NCI-H526 (cell line): ENCODE measurements at regions not wholly inside any gene's neighbourhood (a gene's known extent, or its start where the extent isn't known, plus 50 kb on each side); places are given as distances from the start of the nearest gene placed in this dataset.

Experiments
- DNase-seq, 2 experiments: peaks; one replicate each; lab custom pipeline; 2025; lab: John Stamatoyannopoulos, UW

DNA sequence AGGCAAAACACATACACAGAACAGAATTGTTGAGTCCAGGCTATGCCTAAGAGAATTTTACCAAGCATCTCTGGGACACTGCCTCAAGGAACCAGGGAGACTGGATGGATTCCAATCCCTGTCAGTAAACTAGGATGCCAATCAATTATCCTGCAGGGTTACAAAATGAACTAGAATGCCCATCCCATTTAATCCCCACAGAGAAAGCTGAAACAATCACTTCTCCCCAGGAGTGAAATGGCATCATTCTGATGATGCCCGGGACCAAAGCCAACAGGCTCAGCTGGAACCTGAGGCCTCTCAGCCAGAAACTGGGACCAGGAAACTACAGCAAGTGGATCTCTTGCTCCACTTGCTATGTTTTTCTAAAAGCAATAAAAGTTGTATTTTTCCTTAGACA is 130.0 kb upstream of the TJP1 start:
- no peak for DNase-seq

DNA sequence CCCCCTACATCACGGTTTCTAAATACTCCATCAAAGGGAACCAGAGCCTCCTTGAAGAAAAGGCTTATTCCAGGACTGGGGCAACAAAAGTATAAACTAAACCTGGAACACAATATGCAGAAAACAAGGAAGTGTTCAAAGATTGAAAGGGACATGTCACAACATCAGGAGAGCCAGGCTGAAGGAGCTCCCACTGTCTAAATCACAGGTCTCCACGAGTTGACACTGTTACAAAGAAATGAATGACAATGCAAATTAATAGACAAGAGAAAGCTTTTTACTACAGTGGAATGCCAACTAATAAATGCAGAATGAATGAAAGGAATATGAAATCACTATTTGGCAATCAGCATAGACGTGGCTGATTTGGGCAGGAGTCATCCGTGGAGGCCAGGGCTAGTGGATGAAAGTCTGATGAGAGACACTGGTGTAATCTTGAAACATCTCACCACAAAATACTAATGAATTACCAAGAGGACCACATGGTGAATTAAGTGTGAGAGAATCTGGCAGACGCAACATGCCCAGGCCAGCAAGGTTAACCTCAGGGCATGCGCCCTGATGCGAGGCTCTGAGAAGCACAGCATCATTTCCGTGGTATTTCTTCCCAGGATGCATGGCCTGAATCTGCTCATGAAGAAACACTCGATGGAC is 123.8 kb upstream of the TJP1 start:
- DNase-seq: no peak

DNA sequence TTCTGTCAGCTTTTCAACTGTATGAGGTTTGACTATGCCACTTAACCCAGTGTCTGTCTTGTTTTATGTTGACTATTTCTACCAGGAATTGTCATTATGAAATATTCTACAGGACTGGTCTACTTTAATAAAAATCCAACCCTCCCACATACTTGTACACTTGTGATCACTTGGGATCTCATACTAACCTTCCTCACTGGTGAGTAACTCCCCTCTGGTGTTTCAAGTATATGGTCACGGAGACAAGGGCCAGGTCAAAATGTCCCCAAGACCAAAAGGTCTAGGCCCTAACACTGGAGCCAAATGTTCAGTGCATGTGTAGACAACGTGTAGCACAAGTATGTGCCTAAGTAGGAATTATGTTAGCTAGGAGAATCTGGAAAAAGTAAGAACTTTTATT is 122.7 kb upstream of the TJP1 start:
- DNase-seq: no peak

DNA sequence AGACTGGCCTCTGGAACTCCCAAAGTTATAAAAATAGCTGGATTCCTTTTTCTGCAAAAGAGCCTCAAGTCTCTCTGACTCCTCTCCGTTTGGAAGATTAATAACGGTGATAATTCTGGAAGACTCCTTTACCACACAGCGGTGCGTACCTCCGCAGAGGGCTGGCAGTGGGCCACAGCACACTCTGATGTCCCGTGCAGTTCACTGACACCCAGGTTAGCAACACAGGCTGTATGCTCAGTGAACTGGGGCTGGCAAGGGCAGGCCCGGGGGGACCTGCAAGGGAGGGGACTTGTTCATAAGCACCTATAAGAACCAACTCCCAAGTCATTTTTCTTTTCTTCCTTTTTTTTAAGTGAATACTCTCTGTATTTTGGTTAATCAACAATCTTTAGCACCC is 120.3 kb upstream of the TJP1 start:
- no peak for DNase-seq

DNA sequence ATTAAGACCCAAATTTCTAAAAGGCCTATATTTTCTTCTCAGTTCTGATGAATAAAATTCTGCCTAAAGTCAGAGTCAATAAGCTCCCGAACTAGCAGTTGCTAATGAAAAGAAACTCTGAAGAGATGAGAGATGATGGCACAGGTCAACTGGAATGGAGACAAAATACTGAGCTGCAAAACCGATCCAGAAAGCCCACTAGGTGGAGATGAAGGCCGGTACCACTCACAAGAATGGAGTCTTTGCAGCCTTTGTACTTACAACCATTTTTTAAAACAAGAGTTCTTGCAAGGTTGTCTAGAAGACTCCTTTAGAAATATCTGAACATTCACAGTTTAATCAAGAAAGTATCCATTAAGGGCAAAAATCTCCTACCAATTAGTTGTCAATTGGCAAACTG is 119.9 kb upstream of the TJP1 start:
- DNase-seq: no peak

DNA sequence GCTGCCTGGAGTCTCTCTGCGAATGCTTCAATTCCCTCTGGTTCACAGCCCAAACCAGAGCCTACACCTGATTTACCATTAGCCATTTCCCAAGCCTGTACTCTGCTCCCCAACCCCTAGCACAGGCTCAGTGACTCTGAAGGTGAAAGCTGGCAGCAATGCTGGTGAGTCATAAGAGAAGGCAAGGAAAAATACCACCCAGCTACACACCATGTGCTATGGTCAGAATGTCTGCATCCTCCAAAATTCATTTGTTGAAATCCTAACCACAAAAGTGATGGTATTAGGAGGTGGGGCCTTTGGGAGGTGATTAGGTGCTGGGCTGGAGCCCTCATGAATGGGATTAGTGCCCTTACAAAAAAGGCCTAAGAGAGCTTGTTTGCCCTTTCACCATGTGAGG is 117.1 kb upstream of the TJP1 start:
- no peak for DNase-seq

DNA sequence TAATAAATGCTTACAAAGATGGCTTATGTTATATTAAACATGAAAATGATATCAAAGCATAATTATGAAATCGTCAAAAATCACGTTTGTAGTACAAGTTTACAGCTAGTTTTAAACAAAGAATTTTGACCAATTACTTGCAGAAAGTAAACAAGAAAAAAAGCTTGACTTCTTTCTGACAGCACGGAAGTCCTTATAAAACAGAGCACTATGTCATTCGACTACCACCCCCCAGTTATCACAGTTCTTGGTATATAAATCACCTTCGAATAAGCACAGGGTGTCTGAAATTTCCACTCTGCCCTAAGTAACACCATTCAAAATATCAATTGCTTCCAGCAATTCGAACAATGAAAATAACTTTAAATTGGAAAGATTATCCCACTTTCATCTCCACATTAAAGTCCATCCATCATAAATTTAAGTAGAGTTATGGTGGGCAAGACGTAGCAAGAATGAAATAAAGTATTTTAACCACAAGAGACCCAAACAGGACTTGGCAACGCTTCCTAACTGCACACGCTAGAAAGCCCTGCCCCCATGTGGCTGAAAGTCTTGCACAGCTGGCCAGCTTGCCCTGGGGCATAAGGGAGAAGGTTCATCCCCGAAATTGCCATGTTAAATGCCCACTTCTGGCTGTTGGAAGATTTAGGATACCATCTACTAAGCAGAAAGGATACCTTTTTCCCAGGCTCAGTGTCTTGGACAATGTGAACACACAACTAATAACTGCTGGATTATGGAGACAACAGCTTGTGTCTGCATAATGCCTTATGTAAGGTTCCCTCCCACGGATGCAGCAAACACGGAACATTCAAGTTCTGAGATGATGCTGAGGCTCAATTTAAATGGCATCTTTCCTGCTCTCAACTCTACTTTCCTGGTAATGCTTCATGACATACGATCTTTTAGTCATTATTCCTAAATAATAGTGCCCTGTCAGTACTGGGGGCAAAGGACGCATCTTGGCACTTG is 116.4 kb upstream of the TJP1 start:
- peak in 1 of 2 experiments; percentile 14 for DNase-seq

DNA sequence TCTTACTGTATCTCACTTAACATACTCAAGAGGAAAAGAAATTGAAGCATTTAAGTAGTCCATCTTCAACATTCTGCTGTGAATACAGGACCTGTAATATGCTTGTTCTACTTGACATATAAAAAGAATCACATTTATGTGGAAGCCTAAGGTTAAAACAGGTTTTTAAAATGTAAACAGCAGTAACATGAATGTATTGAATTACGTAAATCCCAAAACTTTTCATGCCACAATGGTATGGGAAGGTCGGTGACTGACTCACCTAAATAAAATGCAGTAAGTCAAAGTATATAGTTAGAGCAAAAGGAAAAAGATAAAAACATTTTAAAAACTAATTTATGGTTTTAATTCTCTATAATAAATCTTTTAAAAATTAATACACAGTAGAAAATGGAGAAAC is 115.7 kb upstream of the TJP1 start:
- DNase-seq: no peak

DNA sequence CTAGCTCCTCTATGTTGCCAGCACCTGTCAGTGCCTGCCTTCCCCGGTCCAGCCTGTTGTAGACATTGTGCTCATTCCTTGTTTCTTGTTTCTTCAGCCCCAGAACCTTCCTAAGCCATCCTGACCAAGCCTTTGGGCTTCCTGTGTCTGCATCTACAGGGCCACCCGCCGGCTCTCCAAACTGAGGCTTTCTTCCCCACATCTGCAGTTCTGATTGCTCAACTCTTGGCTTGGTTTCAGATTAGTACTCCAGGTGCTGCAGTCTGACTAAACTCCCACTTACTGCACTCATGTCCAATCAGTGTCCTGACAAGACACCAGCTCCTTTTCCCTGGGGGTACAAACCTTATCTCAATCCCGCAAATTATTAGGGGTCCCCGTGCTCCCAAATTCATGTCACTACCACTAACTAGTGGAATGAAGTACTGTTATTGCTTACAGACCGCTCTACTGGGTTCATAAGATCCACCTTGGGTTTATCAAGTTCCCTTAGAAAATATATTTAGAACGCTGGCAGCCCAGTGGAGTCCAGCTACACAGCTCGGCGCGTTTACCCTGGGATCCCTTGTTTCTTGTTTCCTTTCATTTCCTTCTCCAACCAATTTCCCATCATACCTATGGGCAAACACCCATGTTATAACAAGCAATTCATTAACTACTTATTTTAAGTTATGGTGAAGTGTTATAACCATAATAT is 114.2 kb upstream of the TJP1 start:
- DNase-seq: no peak

DNA sequence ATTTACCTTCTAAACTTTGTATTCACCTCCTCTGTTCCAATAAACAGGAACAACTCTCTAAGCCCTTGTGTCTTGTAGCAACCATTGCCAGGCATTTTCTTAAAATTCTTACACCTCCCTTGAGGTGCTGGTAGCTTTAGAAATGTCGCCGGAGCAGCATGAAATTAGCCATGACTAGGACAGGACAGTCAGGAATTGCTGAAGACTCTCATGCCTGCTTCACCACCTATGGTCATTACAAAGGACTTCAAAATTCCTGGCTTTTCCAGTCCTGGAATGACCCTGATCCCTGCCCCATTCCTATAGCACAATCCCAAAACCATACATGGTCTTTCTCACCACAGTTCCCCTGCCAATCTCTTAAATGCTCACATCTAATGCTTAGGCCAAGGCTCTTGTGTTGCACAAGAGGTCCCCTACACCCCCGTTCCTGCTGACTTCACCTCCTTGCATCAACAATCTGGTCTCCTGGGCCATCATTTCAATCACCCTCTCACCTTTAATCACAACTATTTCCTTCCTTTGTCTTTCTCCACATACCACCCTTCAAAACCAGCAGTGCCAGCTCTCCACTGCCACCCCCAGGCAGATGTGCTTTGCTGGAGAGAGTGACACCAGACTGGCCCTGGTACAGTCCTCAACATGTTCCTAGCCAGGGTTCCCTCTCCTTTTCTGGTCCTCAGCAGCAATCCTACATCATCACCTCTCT is 113.2 kb upstream of the TJP1 start:
- peak in 1 of 2 experiments; percentile 29 for DNase-seq

DNA sequence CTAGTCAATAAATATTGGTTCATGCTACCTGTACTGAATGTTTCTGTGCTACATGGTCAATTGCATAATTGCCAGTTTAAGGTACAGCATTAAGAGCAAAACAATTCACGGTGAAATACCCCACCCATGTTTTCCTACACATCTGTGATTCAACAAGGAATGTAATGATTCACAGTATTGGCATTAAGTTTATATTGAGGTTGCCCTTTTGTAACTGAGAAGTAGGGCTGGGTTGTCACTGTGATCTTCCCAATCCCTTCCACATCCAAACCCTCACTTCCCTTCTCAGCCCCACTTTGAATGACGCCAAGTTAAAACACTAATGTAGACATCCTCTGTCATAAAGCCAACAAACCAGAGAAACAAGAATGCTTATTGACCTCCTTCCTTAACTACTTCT is 112.0 kb upstream of the TJP1 start:
- no peak for DNase-seq

DNA sequence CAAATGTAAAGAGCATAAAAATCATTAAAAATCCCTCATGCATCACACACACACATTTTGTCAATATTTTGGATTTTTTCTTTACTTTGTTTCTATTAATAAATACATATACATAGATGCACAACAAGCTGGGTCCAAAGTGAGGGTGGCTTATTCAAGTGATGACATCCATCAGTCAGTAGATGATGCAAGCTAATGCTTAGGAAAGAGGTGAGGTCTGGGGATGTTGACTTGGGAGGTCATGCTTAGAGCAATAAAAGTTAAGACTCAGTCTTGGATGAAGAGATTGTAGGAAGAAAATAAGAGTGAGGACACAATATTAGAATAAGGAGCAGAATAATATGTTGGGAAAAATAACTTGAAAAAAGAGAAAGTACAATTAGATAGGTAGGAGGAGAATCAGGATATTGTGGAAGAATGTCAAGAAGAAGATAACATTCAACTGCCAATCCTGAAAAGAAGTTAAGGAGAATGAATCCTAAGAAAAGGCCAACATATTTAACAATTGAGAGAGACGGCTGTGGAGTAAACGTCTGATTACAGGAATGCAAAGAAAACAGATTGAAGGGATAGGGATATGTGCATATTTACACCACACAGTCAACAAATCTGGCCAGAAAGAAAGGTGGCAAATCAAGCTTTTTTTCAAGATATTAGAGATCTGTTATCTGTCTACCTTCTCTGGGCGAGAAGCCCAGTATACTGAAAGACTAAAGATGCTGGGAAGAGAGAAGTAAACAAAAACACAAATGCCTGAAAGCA is 111.0 kb upstream of the TJP1 start:
- no peak for DNase-seq

DNA sequence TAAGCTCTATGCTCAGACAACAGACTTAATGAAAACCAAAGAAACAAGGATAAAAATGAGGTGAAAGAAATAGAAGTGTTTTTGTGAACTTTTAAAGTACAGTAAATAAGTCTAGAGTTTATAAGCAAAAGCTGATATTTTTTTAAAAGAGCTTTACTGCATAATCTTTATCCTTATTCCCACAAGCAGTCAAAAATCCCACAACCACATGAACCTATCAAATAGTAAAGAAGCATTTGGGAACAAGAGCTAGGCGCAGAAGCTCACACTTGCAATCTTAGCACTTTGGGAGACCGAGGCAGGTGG is 103.8 kb upstream of the TJP1 start:
- DNase-seq: no peak

DNA sequence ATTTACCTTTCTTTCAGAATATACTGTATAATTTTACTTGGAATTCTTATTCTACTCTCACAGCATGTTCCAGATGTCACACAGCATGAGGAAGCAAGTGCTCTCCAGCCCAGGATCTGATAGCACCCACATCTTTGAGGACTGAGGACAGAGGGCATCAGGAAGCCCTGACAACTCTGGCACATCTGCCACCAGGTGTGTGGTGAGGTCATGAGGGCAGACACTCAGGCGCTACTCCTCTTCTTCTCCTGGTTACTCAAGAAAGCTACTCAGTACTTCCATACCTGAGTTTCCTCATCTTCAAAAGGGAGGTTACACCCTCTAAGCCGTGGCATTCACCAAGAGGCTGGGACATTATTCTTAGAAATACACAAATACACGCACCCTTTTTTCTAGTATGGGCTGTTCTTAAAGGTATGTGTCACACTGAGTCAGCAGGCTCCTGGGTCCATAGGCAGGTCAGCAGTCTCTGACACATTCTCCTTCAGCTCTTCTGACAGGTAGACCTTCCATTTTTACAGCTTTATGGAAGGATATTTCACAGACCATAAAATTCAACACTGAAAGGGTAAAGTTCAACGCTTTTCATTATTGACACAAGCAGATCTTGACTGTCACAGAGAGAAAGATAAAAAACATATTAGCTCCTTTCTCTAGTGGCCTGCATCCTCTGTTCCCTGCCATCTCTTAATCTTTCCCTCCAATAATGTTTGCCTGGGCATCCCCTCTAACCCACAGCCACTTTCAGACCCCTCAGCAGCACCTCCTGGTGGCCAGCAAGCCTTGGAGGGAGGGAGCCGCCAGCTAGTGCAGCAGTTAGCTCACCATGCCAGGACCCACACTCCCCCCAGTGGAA is 103.2 kb upstream of the TJP1 start:
- DNase-seq: peak; percentile 56 to 89

DNA sequence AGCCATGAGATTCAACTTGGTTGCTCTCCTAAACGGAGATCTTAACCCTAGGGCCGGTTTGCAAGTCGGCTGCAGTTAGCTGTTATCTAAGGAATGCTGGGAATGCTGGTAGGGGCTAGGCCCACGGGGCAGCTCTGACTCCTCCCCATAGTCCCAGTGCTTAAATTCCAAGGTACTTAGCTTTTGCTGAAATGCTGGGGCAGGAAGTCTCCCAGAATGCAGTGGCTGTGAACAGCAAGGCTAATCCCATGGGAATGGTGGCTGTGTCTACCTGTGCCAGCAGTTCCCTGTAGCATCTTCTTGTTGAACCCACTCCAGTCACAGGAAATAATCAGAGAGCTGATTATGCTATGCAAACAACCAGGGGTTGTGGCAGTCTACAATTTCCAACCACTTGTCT is 102.5 kb upstream of the TJP1 start:
- DNase-seq: peak; percentile 40 to 61

DNA sequence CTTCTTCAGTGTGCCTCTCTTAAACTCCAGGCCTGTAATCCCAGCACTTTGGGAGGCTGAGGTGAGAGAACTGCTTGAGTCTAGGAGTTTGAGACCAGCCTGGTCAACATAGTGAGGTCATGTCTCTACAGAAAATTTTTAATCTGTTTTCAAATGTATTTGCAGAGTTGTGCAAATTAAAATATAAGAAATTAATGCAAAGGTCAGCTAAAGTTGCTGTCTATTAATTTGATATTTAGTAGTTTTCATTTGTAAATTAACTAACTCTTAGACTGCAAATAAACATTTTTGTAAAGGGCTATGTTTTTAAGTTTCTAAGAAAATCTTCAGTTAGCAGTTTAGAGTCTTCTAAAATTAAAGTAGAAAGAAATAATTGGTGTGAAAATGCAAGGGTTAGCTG is 99.9 kb upstream of the TJP1 start:
- no peak for DNase-seq

DNA sequence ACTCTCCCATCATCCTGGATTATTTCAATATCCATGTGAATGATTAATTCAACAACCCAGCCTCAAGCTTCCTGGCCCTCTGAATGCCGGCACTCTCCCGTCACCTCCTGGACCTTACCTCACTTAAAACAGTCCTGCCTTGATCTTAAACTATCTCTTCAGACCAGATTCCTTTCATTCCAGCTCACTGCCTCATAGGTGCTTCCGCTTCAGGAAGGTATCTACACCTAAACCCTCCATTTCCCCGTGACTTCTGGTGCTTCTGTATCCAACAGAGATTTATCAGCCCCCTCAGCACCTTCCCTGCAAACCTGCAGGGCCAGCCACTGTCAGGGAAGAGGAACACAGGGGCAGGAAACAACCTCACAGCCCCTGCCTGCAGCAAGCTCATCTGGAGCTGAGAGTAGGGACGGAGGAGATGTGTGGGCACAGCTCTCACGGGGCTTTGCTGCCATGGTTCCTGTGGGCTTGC is 98.9 kb upstream of the TJP1 start:
- no peak for DNase-seq

DNA sequence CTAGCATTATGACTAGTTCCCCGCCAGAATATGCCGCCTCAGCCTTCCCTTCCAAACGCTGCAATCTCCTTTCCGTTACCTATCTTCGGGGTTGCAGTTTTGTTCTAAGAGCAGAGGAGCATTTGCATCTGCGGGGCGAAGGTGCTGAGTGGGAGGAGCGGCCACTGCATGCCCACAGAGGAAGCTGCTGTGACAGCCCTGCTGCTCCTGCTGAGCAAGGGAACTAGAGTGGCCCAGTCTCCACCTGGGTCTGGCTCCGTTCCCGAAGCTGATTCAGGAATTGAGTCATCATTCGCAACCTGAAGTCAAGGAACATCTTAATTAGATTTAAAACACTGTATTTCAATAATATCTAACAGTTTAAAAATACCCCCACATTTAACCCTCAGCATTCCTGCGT is 98.2 kb upstream of the TJP1 start:
- DNase-seq: no peak

DNA sequence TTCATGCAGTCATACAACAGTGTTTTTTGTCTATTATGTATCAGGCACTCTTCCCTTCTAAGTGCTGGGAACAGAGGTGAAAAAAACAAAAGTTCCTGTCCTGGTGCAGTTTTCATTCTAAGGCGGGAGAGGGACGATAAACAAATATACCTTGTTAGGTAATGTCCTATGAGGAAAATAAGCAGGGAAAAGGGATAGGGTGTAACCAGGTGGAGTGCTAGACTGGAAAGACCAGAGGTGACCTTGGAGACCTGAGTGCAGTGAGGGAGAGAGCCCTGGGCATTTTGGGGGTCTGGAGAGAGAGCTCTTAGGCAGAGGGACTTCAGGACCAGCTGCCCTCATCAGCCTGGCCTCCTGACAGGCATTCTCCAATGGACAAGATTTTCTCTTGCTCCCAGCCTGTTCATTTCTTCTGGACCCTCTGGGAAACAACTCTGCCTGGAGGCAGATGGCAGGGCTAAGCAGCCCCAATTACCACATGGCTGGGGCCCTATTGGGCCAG is 97.2 kb upstream of the TJP1 start:
- DNase-seq: no peak
